Mesothelial cell of epicardium (in vitro differentiated cells): ENCODE measurements at regions not wholly inside any gene's neighbourhood (a gene's known extent, or its start where the extent isn't known, plus 50 kb on each side); places are given as distances from the start of the nearest gene placed in this dataset.

Experiments used
- DNase-seq, 2 experiments: peaks; one replicate each; pipeline ENCODE4 v3.0.0; 2021; ENCODE audit warnings: low spot score in 2 of 2; ENCODE audit not compliant: unreplicated experiment in 2 of 2
- H3K27ac Mint-ChIP-seq: 2 replicates; pipeline ENCODE4 v1.8.0; 2021; ENCODE audit warnings: mixed read lengths
- H3K27me3 Mint-ChIP-seq: 2 replicates; pipeline ENCODE4 v1.8.0; 2021; ENCODE audit warnings: low read depth, mixed read lengths
- H3K36me3 Mint-ChIP-seq: 2 replicates; pipeline ENCODE4 v1.8.0; 2021; ENCODE audit warnings: mixed read lengths
- H3K4me1 Mint-ChIP-seq: 2 replicates; pipeline ENCODE4 v1.8.0; 2021; ENCODE audit warnings: mixed read lengths
- H3K4me3 Mint-ChIP-seq: 2 replicates; pipeline ENCODE4 v1.8.0; 2021; ENCODE audit warnings: mild to moderate bottlenecking, moderate library complexity, mixed read lengths
- H3K9me3 Mint-ChIP-seq: 2 replicates; pipeline ENCODE4 v1.8.0; 2021; ENCODE audit warnings: mixed read lengths
- TF ChIP-seq, protein P1 (sequence below): fragments of 200-600 bp; sonication (generic); IDR thresholded peaks from one replicate; pipeline ENCODE4 v1.5.0; 2021; ENCODE audit warnings: antibody characterized with exemption; ENCODE audit not compliant: unreplicated experiment

DNA sequence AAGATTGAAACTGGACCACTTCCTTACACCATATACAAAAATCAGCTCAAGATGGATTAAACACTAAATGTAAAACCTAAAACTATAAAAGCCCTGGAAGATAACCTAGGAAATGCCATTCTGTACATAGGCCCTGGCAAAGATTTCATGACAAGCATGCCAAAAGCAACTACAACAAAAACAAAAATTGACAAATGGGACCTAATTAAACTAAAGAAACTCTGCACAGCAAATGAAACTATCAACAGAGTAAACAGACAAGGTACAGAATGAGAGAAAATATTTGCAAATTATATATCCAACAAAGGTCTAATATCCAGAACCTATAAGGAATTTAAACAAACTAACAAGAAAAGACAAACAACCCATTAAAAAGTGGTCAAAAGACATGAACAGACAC lies 173.1 kb upstream of the CCDC54 start:
- no peak overlapping the region for H3K27ac Mint-ChIP-seq
- TF ChIP-seq, protein P1, sequence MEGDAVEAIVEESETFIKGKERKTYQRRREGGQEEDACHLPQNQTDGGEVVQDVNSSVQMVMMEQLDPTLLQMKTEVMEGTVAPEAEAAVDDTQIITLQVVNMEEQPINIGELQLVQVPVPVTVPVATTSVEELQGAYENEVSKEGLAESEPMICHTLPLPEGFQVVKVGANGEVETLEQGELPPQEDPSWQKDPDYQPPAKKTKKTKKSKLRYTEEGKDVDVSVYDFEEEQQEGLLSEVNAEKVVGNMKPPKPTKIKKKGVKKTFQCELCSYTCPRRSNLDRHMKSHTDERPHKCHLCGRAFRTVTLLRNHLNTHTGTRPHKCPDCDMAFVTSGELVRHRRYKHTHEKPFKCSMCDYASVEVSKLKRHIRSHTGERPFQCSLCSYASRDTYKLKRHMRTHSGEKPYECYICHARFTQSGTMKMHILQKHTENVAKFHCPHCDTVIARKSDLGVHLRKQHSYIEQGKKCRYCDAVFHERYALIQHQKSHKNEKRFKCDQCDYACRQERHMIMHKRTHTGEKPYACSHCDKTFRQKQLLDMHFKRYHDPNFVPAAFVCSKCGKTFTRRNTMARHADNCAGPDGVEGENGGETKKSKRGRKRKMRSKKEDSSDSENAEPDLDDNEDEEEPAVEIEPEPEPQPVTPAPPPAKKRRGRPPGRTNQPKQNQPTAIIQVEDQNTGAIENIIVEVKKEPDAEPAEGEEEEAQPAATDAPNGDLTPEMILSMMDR, result no peak
- no peak for DNase-seq
- H3K4me3 Mint-ChIP-seq, result no peak overlapping the region
- H3K9me3 Mint-ChIP-seq, result no peaks in the 10 kb centered on the region
- H3K27me3 Mint-ChIP-seq, result no peaks in the 10 kb centered on the region
- peaks cover 36% of the 10 kb centered on the region for H3K4me1 Mint-ChIP-seq
- H3K36me3 Mint-ChIP-seq, result no peaks in the 10 kb centered on the region

DNA sequence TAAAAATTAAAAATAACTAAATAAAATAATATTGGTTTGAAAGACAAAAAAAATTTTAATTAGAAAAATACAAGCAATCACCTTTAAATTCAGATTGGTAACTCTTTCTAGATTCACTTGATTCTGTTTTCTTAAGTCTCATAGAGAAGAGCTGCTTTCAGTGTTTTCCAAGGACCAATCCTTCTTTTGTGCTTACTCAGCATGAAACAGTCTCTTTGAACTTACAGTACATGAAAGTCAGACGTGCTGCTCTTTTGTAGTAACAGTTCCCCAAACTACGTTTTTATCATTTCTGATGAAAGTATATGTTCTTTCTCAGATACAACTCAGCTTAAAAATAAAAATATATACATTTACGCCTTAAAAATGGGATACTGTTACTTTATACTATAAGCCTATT lies 171.9 kb upstream of the CCDC54 start:
- Mint-ChIP-seq H3K36me3 (no peaks in the 10 kb centered on the region), H3K4me1 (peaks cover 45% of the 10 kb centered on the region), H3K27ac (no peak overlapping the region), H3K27me3 (no peaks in the 10 kb centered on the region), H3K9me3 (no peaks in the 10 kb centered on the region), H3K4me3 (no peak overlapping the region)
- TF ChIP-seq, protein P1, result no peak
- no peak for DNase-seq

DNA sequence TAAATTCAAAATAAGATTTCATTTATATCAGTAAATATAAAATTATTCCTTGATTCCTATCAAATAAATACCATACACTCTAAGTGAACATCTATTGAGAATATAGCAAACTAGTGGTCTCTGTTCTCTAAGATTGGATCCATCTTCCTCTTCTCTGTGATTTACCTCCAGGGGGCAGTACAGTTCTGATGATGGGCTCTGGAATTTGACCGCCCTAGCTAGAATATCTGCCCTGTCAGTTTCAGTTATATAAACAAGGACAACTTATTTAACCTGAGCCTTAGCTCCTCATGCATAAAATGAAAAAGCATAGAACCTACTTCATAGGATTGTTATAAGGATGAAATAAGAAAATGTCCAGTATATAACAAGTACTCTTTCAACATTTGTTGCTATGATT lies 171.1 kb upstream of the CCDC54 start:
- DNase-seq, result no peak
- Mint-ChIP-seq H3K4me3 (no peak overlapping the region), H3K27ac (peak overlapping the region; percentile 19), H3K9me3 (no peaks in the 10 kb centered on the region), H3K27me3 (no peaks in the 10 kb centered on the region), H3K4me1 (peaks cover 46% of the 10 kb centered on the region), H3K36me3 (no peaks in the 10 kb centered on the region)
- TF ChIP-seq, protein P1, result peak; percentile 57

DNA sequence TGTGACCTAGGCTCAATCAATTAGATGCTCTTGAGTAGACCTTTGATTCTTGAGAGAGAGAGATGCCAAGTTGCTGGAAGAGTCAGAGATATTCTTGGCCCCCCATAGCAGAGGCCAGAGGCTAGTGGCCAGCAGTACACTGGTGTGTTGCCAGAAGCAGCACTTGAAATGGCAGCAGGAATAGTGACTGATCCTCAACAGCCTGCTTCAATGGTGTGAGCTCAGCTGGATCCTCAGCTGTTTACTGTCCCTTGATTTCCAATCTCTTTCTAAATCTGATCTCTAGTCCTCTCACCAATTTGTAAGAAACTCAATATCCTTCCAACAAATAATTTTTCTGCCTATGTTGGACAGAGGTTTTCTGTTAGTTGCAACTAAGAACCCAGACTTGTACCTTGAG lies 170.3 kb upstream of the CCDC54 start:
- no peaks in the 10 kb centered on the region for H3K9me3 Mint-ChIP-seq
- H3K4me3 Mint-ChIP-seq, result no peak overlapping the region
- H3K36me3 Mint-ChIP-seq, result no peaks in the 10 kb centered on the region
- no peak for DNase-seq
- peaks cover 46% of the 10 kb centered on the region for H3K4me1 Mint-ChIP-seq
- TF ChIP-seq, protein P1, result no peak
- no peaks in the 10 kb centered on the region for H3K27me3 Mint-ChIP-seq
- peak overlapping the region; percentile 90 for H3K27ac Mint-ChIP-seq

- Mint-ChIP-seq H3K27ac (peak overlapping the region; percentile 90), H3K9me3 (no peaks in the 10 kb centered on the region), H3K4me3 (peak overlapping the region; percentile 9), H3K27me3 (no peaks in the 10 kb centered on the region), H3K36me3 (peaks cover under 1% of the 10 kb centered on the region), H3K4me1 (peaks cover 54% of the 10 kb centered on the region)
- no peak for DNase-seq
- TF ChIP-seq, protein P1, result no peak
Measured at GRCh38 chr3:107208100-107208499, 169.1 kb upstream of the CCDC54 start.

- H3K36me3 Mint-ChIP-seq, result peaks cover 4% of the 10 kb centered on the region
- TF ChIP-seq, protein P1, result no peak
- H3K27me3 Mint-ChIP-seq, result no peaks in the 10 kb centered on the region
- peaks cover 59% of the 10 kb centered on the region for H3K4me1 Mint-ChIP-seq
- H3K9me3 Mint-ChIP-seq, result no peaks in the 10 kb centered on the region
- DNase-seq, result no peak
- H3K4me3 Mint-ChIP-seq, result no peak overlapping the region
- H3K27ac Mint-ChIP-seq, result peak overlapping the region; percentile 90
Measured at GRCh38 chr3:107208796-107209195, 168.4 kb upstream of the CCDC54 start.
